ENCODE measurements at regions not wholly inside any gene's neighbourhood (a gene's known extent, or its start where the extent isn't known, plus 50 kb on each side); places are given as distances from the start of the nearest gene placed in this dataset.

GRCh38 chr5:35359859-35360258, 129.6 kb upstream of the PRLR start:
- no peak for FAIRE-seq

- no peak for FAIRE-seq
These were observed 127.7 kb upstream of the PRLR start for GRCh38 chr5:35357973-35358372.

- no peak for FAIRE-seq
These were observed 126.4 kb upstream of the PRLR start for GRCh38 chr5:35356725-35357124.

GRCh38 chr5:35354751-35355150, 124.5 kb upstream of the PRLR start:
- FAIRE-seq: no peak

- FAIRE-seq: no peak
These were observed 114.9 kb upstream of the PRLR start for GRCh38 chr5:35345222-35345621.

GRCh38 chr5:35342664-35343063, 112.4 kb upstream of the PRLR start:
- no peak for FAIRE-seq

GRCh38 chr5:35341189-35341588, 110.9 kb upstream of the PRLR start:
- no peak for FAIRE-seq

GRCh38 chr5:35339616-35340100, 109.4 kb upstream of the PRLR start:
- FAIRE-seq: no peak

GRCh38 chr5:35339006-35339405, 108.7 kb upstream of the PRLR start:
- no peak for FAIRE-seq

GRCh38 chr5:35338157-35338453, 107.8 kb upstream of the PRLR start:
- no peak for FAIRE-seq

- FAIRE-seq: no peak
These were observed 107.3 kb upstream of the PRLR start for GRCh38 chr5:35337340-35338156.

GRCh38 chr5:35336230-35336629, 105.9 kb upstream of the PRLR start:
- peak; percentile 23 for FAIRE-seq

- no peak for FAIRE-seq
These were observed 105.5 kb upstream of the PRLR start for GRCh38 chr5:35335752-35336151.

GRCh38 chr5:35333366-35333765, 103.1 kb upstream of the PRLR start:
- FAIRE-seq: no peak

GRCh38 chr5:35331956-35332950, 102.0 kb upstream of the PRLR start:
- FAIRE-seq: no peak

GRCh38 chr5:35325836-35326235, 95.5 kb upstream of the PRLR start:
- no peak for FAIRE-seq

GRCh38 chr5:35324679-35325078, 94.4 kb upstream of the PRLR start:
- no peak for FAIRE-seq

- FAIRE-seq: no peak
These were observed 93.9 kb upstream of the PRLR start for GRCh38 chr5:35324201-35324600.

- no peak for FAIRE-seq
These were observed 89.7 kb upstream of the PRLR start for GRCh38 chr5:35320029-35320428.

GRCh38 chr5:35319333-35320002, 89.2 kb upstream of the PRLR start:
- peak; percentile 39 for FAIRE-seq

GRCh38 chr5:35317586-35317985, 87.3 kb upstream of the PRLR start:
- no peak for FAIRE-seq

- FAIRE-seq: no peak
These were observed 86.5 kb upstream of the PRLR start for GRCh38 chr5:35316611-35317274.

- no peak for FAIRE-seq
These were observed 83.0 kb upstream of the PRLR start for GRCh38 chr5:35313291-35313690.
